B cell (primary cell): ENCODE measurements at regions not wholly inside any gene's neighbourhood (a gene's known extent, or its start where the extent isn't known, plus 50 kb on each side); places are given as distances from the start of the nearest gene placed in this dataset.

Experiments
- ATAC-seq: fragments of 200-7000 bp; cut with Tn5 transposase; one replicate; pipeline ENCODE4 v1.10.0; 2021; ENCODE audit warnings: low read depth, mild to moderate bottlenecking, moderate number of reproducible peaks, moderate library complexity
- CTCF ChIA-PET: fragments of 350-600 bp; sonication (Branson Sonifier 250); formaldehyde crosslinking; loops from one replicate; lab custom pipeline; 2021; ENCODE audit warnings: antibody characterized with exemption, inconsistent platforms; lab: Charles Lee
- POLR2A ChIA-PET: fragments of 350-600 bp; sonication (Branson Sonifier 250); formaldehyde crosslinking; loops from one replicate; lab custom pipeline; 2021; ENCODE audit warnings: antibody characterized with exemption; lab: Charles Lee
- DNase-seq: peaks from one replicate; pipeline ENCODE4 v3.0.0; 2013
- H2AFZ ChIP-seq: 2 replicates; pipeline ENCODE4 v1.6.1; 2012; ENCODE audit warnings: mild to moderate bottlenecking, low read depth, low read length; ENCODE audit not compliant: insufficient read depth, poor library complexity, severe bottlenecking
- H3K27ac ChIP-seq, 2 donors: 1 replicate in 1 of 2; 2 replicates in 1 of 2; pipeline ENCODE4 v1.5.1; 2012 to 2013; ENCODE audit warnings: low read length in 2 of 2, mild to moderate bottlenecking in 2 of 2, moderate library complexity in 1 of 2
- H3K27me3 ChIP-seq, 4 experiments: fragments of 200-600 bp in 1 of 4; sonication (generic) in 1 of 4; replicated peaks in 1 of 4; 1 replicate in 2 of 4; 2 replicates in 2 of 4; pipeline versions ENCODE4 v1.6.1 to v1.7.0; 2013 to 2016; ENCODE audit warnings: low read length in 3 of 4, mild to moderate bottlenecking in 2 of 4, mixed read lengths in 1 of 4, moderate library complexity in 1 of 4; ENCODE audit not compliant: insufficient read depth in 4 of 4, control insufficient read depth in 3 of 4; ENCODE audit errors: control extremely low read depth in 1 of 4
- H3K36me3 ChIP-seq, 2 experiments: replicated peaks in 1 of 2; 1 replicate in 1 of 2; 2 replicates in 1 of 2; pipeline versions ENCODE4 v1.6.1 to v1.7.1; 2013; ENCODE audit warnings: low read length in 1 of 2; ENCODE audit not compliant: insufficient read depth in 2 of 2, control insufficient read depth in 1 of 2; ENCODE audit errors: control extremely low read depth in 1 of 2, extremely low read depth in 1 of 2
- H3K4me1 ChIP-seq, 2 donors: fragments of 200-600 bp in 1 of 2; sonication (generic) in 1 of 2; 1 replicate in 1 of 2; 2 replicates in 1 of 2; pipeline versions ENCODE4 v1.5.1 to v1.6.1; 2013 to 2017; ENCODE audit warnings: low read length in 2 of 2; ENCODE audit not compliant: control insufficient read depth in 2 of 2, insufficient read depth in 2 of 2
- H3K4me2 ChIP-seq: replicated peaks from 2 replicates; pipeline ENCODE3; 2012; ENCODE audit warnings: mild to moderate bottlenecking, low read depth, low read length; ENCODE audit not compliant: poor library complexity, severe bottlenecking
- H3K4me3 ChIP-seq, 5 experiments: fragments of 200-600 bp in 1 of 5; sonication (generic) in 1 of 5; 1 replicate in 3 of 5; 2 replicates in 2 of 5; pipeline versions ENCODE4 v1.5.1 to v1.7.0; 2011 to 2016; ENCODE audit warnings: low read length in 4 of 5, mild to moderate bottlenecking in 4 of 5, low read depth in 2 of 5, control low read depth in 1 of 5, moderate library complexity in 1 of 5; ENCODE audit not compliant: insufficient read depth in 1 of 5; ENCODE audit errors: control extremely low read depth in 1 of 5, extremely low read depth in 1 of 5
- H3K79me2 ChIP-seq: fragments of 200-600 bp; sonication (generic); one replicate; pipeline ENCODE4 v1.6.0; 2016; ENCODE audit warnings: low read length; ENCODE audit not compliant: control insufficient read depth, insufficient read depth
- H3K9ac ChIP-seq: fragments of 200-600 bp; sonication (generic); 2 replicates; pipeline ENCODE4 v1.6.1; 2017; ENCODE audit warnings: mild to moderate bottlenecking, low read length, moderate library complexity
- H3K9me3 ChIP-seq, 3 donors: one replicate each; pipeline versions ENCODE4 v1.6.1 to v1.7.1; 2013; ENCODE audit warnings: low read length in 2 of 3; ENCODE audit not compliant: control insufficient read depth in 2 of 3, insufficient read depth in 1 of 3; ENCODE audit errors: control extremely low read depth in 1 of 3
- H4K20me1 ChIP-seq: 2 replicates; pipeline ENCODE4 v1.6.0; 2012; ENCODE audit warnings: mild to moderate bottlenecking, low read length; ENCODE audit not compliant: insufficient read depth, control insufficient read depth, poor library complexity, severe bottlenecking
- H3K27ac Mint-ChIP-seq: one replicate; pipeline ENCODE4 v1.8.0; 2021; ENCODE audit warnings: mixed read lengths
- H3K27me3 Mint-ChIP-seq: one replicate; pipeline ENCODE4 v1.8.0; 2021; ENCODE audit warnings: mixed read lengths
- H3K4me1 Mint-ChIP-seq: one replicate; pipeline ENCODE4 v1.8.0; 2021; ENCODE audit warnings: mixed read lengths
- H3K4me3 Mint-ChIP-seq: one replicate; pipeline ENCODE4 v1.8.0; 2021; ENCODE audit warnings: mixed read lengths
- H3K9me3 Mint-ChIP-seq: one replicate; pipeline ENCODE4 v1.8.0; 2022; ENCODE audit warnings: mixed read lengths; ENCODE audit not compliant: insufficient read depth
- CTCF ChIP-seq: fragments of 200-600 bp; IDR thresholded peaks from one replicate; pipeline ENCODE4 v1.8.0; 2022; ENCODE audit warnings: antibody characterized with exemption, mild to moderate bottlenecking
- EZH2 ChIP-seq: IDR thresholded peaks from 2 replicates; pipeline ENCODE4 v1.6.1; 2012; ENCODE audit warnings: borderline replicate concordance, low read depth, mild to moderate bottlenecking, moderate library complexity, low read length; ENCODE audit not compliant: insufficient read depth, poor library complexity, severe bottlenecking
- WGBS: methylation state at CpG from one replicate; pipeline ENCODE4 v1.1.5; 2013; ENCODE audit warnings: missing lambda C conversion rate; ENCODE audit not compliant: insufficient coverage; 5-methylcytosine and 5-hydroxymethylcytosine counted together
- intact Hi-C: fragments of 100-400 bp; cut with micrococcal nuclease; formaldehyde crosslinking; loops from one replicate; pipeline ENCODE4 v1.10.0; 2022

- no peak overlapping the region for H3K9ac ChIP-seq
- H3K79me2 ChIP-seq, result no peaks in the 10 kb centered on the region
These were observed 688.1 kb downstream of the TRAM1L1 start for GRCh38 chr4:116397291-116397690.

DNA sequence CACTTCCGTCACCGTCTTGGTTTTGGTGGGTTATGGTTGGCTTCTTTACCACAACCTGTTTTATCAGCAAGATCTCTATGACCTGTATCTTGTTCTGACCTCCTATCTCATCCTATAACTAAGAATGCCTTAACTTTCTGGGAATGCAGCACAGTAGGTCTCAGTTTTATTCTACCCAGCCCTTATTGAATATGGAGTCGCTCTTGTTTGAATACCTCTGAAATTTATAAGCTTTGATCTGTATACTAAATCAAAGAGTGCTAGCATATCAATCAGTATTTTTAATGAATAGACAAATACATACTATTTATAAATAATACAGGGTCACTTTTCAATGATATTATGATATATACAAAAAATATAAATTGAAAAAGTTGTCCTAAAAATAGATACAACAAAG, 690.0 kb downstream of the TRAM1L1 start:
- Histone ChIP-seq H3K36me3 (no peaks in the 10 kb centered on the region), H4K20me1 (no peaks in the 10 kb centered on the region), H3K4me2 (no peak overlapping the region), H3K79me2 (no peaks in the 10 kb centered on the region), H3K27ac (no peak overlapping the region), H3K9ac (no peak overlapping the region), H3K27me3 (no peaks in the 10 kb centered on the region), H3K4me3 (no peak overlapping the region), H3K9me3 (no peaks in the 10 kb centered on the region), H3K4me1 (no peaks in the 10 kb centered on the region), H2AFZ (no peak overlapping the region)
- no peaks in the 10 kb centered on the region for H3K9me3 Mint-ChIP-seq
- H3K27me3 Mint-ChIP-seq, result no peaks in the 10 kb centered on the region
- no peak overlapping the region for H3K27ac Mint-ChIP-seq
- intact Hi-C loops, result no loop called here
- DNase-seq, result no peak
- no CpG with 5 or more reads among the region's 3 CpGs for WGBS
- ChIA-PET POLR2A (no interaction called here), CTCF (no interaction called here)
- H3K4me3 Mint-ChIP-seq, result no peak overlapping the region
- ATAC-seq, result no peak
- no peaks in the 10 kb centered on the region for H3K4me1 Mint-ChIP-seq
- TF ChIP-seq EZH2, result no peak
- TF ChIP-seq CTCF, result no peak

More at GRCh38 chr4:116397291-116397690, 688.1 kb downstream of the TRAM1L1 start:
- Histone ChIP-seq H4K20me1 (no peaks in the 10 kb centered on the region), H3K4me2 (no peak overlapping the region), H3K36me3 (no peaks in the 10 kb centered on the region), H3K4me1 (no peaks in the 10 kb centered on the region), H2AFZ (no peak overlapping the region), H3K9me3 (no peaks in the 10 kb centered on the region), H3K27ac (no peak overlapping the region), H3K4me3 (no peak overlapping the region), H3K27me3 (no peaks in the 10 kb centered on the region)
- DNase-seq, result no peak
- intact Hi-C loops, result no loop called here
- H3K9me3 Mint-ChIP-seq, result no peaks in the 10 kb centered on the region
- no peaks in the 10 kb centered on the region for H3K4me1 Mint-ChIP-seq
- ChIA-PET POLR2A (no interaction called here), CTCF (no interaction called here)
- H3K27me3 Mint-ChIP-seq, result no peaks in the 10 kb centered on the region
- no peak for ATAC-seq
- H3K27ac Mint-ChIP-seq, result no peak overlapping the region
- TF ChIP-seq EZH2 (no peak), CTCF (no peak)
- no peak overlapping the region for H3K4me3 Mint-ChIP-seq
